ENCODE measurements at regions not wholly inside any gene's neighbourhood (a gene's known extent, or its start where the extent isn't known, plus 50 kb on each side); places are given as distances from the start of the nearest gene placed in this dataset.
"Not testable (repeated sequence)": the region's sequence is repeated elsewhere in the genome, so short reads cannot be mapped to it uniquely, and the experiment has no call there.

- not testable (repeated sequence) for H3K4me1 ChIP-seq (ENCODE audit: control insufficient read depth, insufficient read depth, low read length, poor library complexity, severe bottlenecking); ATAC-seq (ENCODE audit: low read depth in 2 of 2); H3K27me3 ChIP-seq (ENCODE audit: control insufficient read depth, insufficient read depth, low read length); H3K27me3 Mint-ChIP-seq; H3K9me3 ChIP-seq (ENCODE audit: control insufficient read depth in 2 of 2, low read length in 2 of 2); H3K9me3 Mint-ChIP-seq; H3K4me3 ChIP-seq (ENCODE audit: low read depth, low read length); H3K36me3 Mint-ChIP-seq; H3K36me3 ChIP-seq (ENCODE audit: control insufficient read depth, insufficient read depth, low read length)
- peak overlapping the region; percentile 98 to 100 (median 100) for H3K27ac Mint-ChIP-seq
- peaks cover 0 to 45% (median 17%) of the 10 kb centered on the region in 4 donors for H3K4me1 Mint-ChIP-seq
- DNase-seq = peak in 2 of 3 donors; percentile 22 to 27
- peak overlapping the region; percentile 95 for H3K27ac ChIP-seq (ENCODE audit: insufficient read depth, low read length, poor library complexity, severe bottlenecking)
- peak overlapping the region; percentile 52 to 98 (median 96) for H3K4me3 Mint-ChIP-seq
These were observed 51.7 kb downstream of the PPIAL4C start for GRCh38 chr1:149635290-149635899.

GRCh38 chr1:149636286-149637122 lies 52.9 kb downstream of the PPIAL4C start:
- Mint-ChIP-seq H3K4me3 (peak overlapping the region; percentile 87 to 98 (median 96)), H3K4me1 (peaks cover 0 to 45% (median 17%) of the 10 kb centered on the region in 4 donors), H3K27ac (peak overlapping the region; percentile 98 to 100 (median 100))
- H3K27ac ChIP-seq (ENCODE audit: insufficient read depth, low read length, poor library complexity, severe bottlenecking) = peak overlapping the region; percentile 95
- H3K4me1 ChIP-seq (ENCODE audit: control insufficient read depth, insufficient read depth, low read length, poor library complexity, severe bottlenecking); H3K27me3 Mint-ChIP-seq; H3K36me3 Mint-ChIP-seq; H3K27me3 ChIP-seq (ENCODE audit: control insufficient read depth, insufficient read depth, low read length); H3K36me3 ChIP-seq (ENCODE audit: control insufficient read depth, insufficient read depth, low read length); H3K9me3 ChIP-seq (ENCODE audit: control insufficient read depth in 2 of 2, low read length in 2 of 2); H3K9me3 Mint-ChIP-seq: not testable (repeated sequence)
- peak; percentile 87 to 89 for ATAC-seq (ENCODE audit: low read depth in 2 of 2)
- DNase-seq = peak; percentile 87 to 96 (median 90)
- H3K4me3 ChIP-seq (ENCODE audit: low read depth, low read length) = peak overlapping the region; percentile 92

- Mint-ChIP-seq H3K4me1 (peaks cover 0 to 42% (median 17%) of the 10 kb centered on the region in 4 donors), H3K27ac (peak overlapping the region in 2 of 3 donors; percentile 26 to 51), H3K4me3 (peak overlapping the region in 1 of 4 donors; percentile 39)
- H3K4me1 ChIP-seq (ENCODE audit: control insufficient read depth, insufficient read depth, low read length, poor library complexity, severe bottlenecking); H3K4me3 ChIP-seq (ENCODE audit: low read depth, low read length); H3K36me3 Mint-ChIP-seq; DNase-seq; H3K27me3 Mint-ChIP-seq; H3K9me3 ChIP-seq (ENCODE audit: control insufficient read depth in 2 of 2, low read length in 2 of 2); H3K27me3 ChIP-seq (ENCODE audit: control insufficient read depth, insufficient read depth, low read length); H3K27ac ChIP-seq (ENCODE audit: insufficient read depth, low read length, poor library complexity, severe bottlenecking); ATAC-seq (ENCODE audit: low read depth in 2 of 2); H3K9me3 Mint-ChIP-seq; H3K36me3 ChIP-seq (ENCODE audit: control insufficient read depth, insufficient read depth, low read length): not testable (repeated sequence)
These were observed 54.8 kb downstream of the PPIAL4C start for GRCh38 chr1:149638481-149638880.

- not testable (repeated sequence) for H3K36me3 Mint-ChIP-seq; H3K4me3 ChIP-seq (ENCODE audit: low read depth, low read length); H3K9me3 Mint-ChIP-seq; ATAC-seq (ENCODE audit: low read depth in 2 of 2); H3K9me3 ChIP-seq (ENCODE audit: control insufficient read depth in 2 of 2, low read length in 2 of 2); H3K36me3 ChIP-seq (ENCODE audit: control insufficient read depth, insufficient read depth, low read length); H3K27me3 Mint-ChIP-seq; H3K4me1 ChIP-seq (ENCODE audit: control insufficient read depth, insufficient read depth, low read length, poor library complexity, severe bottlenecking); DNase-seq; H3K27me3 ChIP-seq (ENCODE audit: control insufficient read depth, insufficient read depth, low read length); H3K27ac ChIP-seq (ENCODE audit: insufficient read depth, low read length, poor library complexity, severe bottlenecking)
- H3K27ac Mint-ChIP-seq = peak overlapping the region in 2 of 3 donors; percentile 26 to 51
- peaks cover 0 to 36% (median 12%) of the 10 kb centered on the region in 4 donors for H3K4me1 Mint-ChIP-seq
- peak overlapping the region in 1 of 4 donors; percentile 7 for H3K4me3 Mint-ChIP-seq
These were observed 55.4 kb downstream of the PPIAL4C start for GRCh38 chr1:149638901-149639658.

- DNase-seq, H3K27me3 Mint-ChIP-seq: not testable (repeated sequence)
- H3K4me3 Mint-ChIP-seq = peak overlapping the region in 1 of 4 donors; percentile 72
These were observed 57.5 kb downstream of the PPIAL4C start for GRCh38 chr1:149641179-149641578.

GRCh38 chr1:149644818-149645217 lies 61.2 kb downstream of the PPIAL4C start:
- not testable (repeated sequence) for H3K9me3 Mint-ChIP-seq; H3K4me3 Mint-ChIP-seq; H3K4me3 ChIP-seq (ENCODE audit: low read depth, low read length); H3K27me3 Mint-ChIP-seq; H3K27ac ChIP-seq (ENCODE audit: insufficient read depth, low read length, poor library complexity, severe bottlenecking); H3K4me1 ChIP-seq (ENCODE audit: control insufficient read depth, insufficient read depth, low read length, poor library complexity, severe bottlenecking); H3K36me3 Mint-ChIP-seq; H3K36me3 ChIP-seq (ENCODE audit: control insufficient read depth, insufficient read depth, low read length); ATAC-seq (ENCODE audit: low read depth in 2 of 2); H3K9me3 ChIP-seq (ENCODE audit: control insufficient read depth in 2 of 2, low read length in 2 of 2); H3K27me3 ChIP-seq (ENCODE audit: control insufficient read depth, insufficient read depth, low read length); DNase-seq
- H3K27ac Mint-ChIP-seq = peak overlapping the region in 2 of 3 donors; percentile 42
- H3K4me1 Mint-ChIP-seq = peaks cover 0 to 16% (median 2%) of the 10 kb centered on the region in 4 donors

More at GRCh38 chr1:149641179-149641578, 57.5 kb downstream of the PPIAL4C start:
- not testable (repeated sequence) for H3K4me3 ChIP-seq (ENCODE audit: low read depth, low read length); H3K27ac ChIP-seq (ENCODE audit: insufficient read depth, low read length, poor library complexity, severe bottlenecking); H3K9me3 Mint-ChIP-seq; ATAC-seq (ENCODE audit: low read depth in 2 of 2); H3K36me3 ChIP-seq (ENCODE audit: control insufficient read depth, insufficient read depth, low read length); H3K9me3 ChIP-seq (ENCODE audit: control insufficient read depth in 2 of 2, low read length in 2 of 2); H3K4me1 ChIP-seq (ENCODE audit: control insufficient read depth, insufficient read depth, low read length, poor library complexity, severe bottlenecking); H3K36me3 Mint-ChIP-seq; H3K27me3 ChIP-seq (ENCODE audit: control insufficient read depth, insufficient read depth, low read length)
- H3K27ac Mint-ChIP-seq = peak overlapping the region in 2 of 3 donors; percentile 51 to 94
- H3K4me1 Mint-ChIP-seq = peaks cover 0 to 31% (median 7%) of the 10 kb centered on the region in 4 donors

- ATAC-seq (ENCODE audit: low read depth in 2 of 2) (peak; percentile 37 to 53), DNase-seq (peak in 1 of 3 donors; percentile 11)
- H3K4me3 ChIP-seq (ENCODE audit: low read depth, low read length) = peak overlapping the region; percentile 40
- H3K36me3 Mint-ChIP-seq; H3K9me3 ChIP-seq (ENCODE audit: control insufficient read depth in 2 of 2, low read length in 2 of 2); H3K27me3 Mint-ChIP-seq; H3K9me3 Mint-ChIP-seq; H3K27me3 ChIP-seq (ENCODE audit: control insufficient read depth, insufficient read depth, low read length); H3K27ac ChIP-seq (ENCODE audit: insufficient read depth, low read length, poor library complexity, severe bottlenecking); H3K4me1 ChIP-seq (ENCODE audit: control insufficient read depth, insufficient read depth, low read length, poor library complexity, severe bottlenecking); H3K36me3 ChIP-seq (ENCODE audit: control insufficient read depth, insufficient read depth, low read length): not testable (repeated sequence)
- Mint-ChIP-seq H3K4me1 (peaks cover 0 to 12% (median 2%) of the 10 kb centered on the region in 4 donors), H3K4me3 (peak overlapping the region; percentile 85 to 93 (median 87)), H3K27ac (peak overlapping the region; percentile 86 to 92 (median 90))
These were observed 62.8 kb downstream of the PPIAL4C start for GRCh38 chr1:149646360-149647017.

Measured in CD4-positive, CD25-positive, alpha-beta regulatory T cell (primary cell).